OCI-LY7 (cell line): ENCODE measurements at regions not wholly inside any gene's neighbourhood (a gene's known extent, or its start where the extent isn't known, plus 50 kb on each side); places are given as distances from the start of the nearest gene placed in this dataset.
"Not testable (repeated sequence)": the region's sequence is repeated elsewhere in the genome, so short reads cannot be mapped to it uniquely, and the experiment has no call there.

Source experiments
- BruUV-seq: library from RNA; stranded (reverse); fragments of 400-500 nt; replicated peaks from 2 replicates; lab custom pipeline; 2021; lab: Mats Ljungman, UMichigan
- CTCF ChIA-PET: fragments of 300-600 bp; sonication (Branson Sonifier 250); formaldehyde crosslinking; loops from one replicate; lab custom pipeline; 2022; ENCODE audit warnings: antibody characterized with exemption; ENCODE audit not compliant: unreplicated experiment; lab: Charles Lee
- POLR2A ChIA-PET: fragments of 300-600 bp; sonication (Branson Sonifier 250); formaldehyde crosslinking; loops from one replicate; lab custom pipeline; 2022; ENCODE audit warnings: antibody characterized with exemption; lab: Charles Lee
- DNase-seq: peaks from one replicate; pipeline ENCODE4 v3.0.0-alpha.2; 2015; ENCODE audit warnings: low spot score
- H2AFZ ChIP-seq: fragments of 200-600 bp; sonication (generic), shearing (Covaris generic); 2 replicates; pipeline ENCODE4 v1.6.1; 2014; ENCODE audit warnings: mild to moderate bottlenecking, antibody characterized with exemption, low read length, moderate library complexity
- H3K27ac ChIP-seq: fragments of 200-600 bp; sonication (generic); 2 replicates; pipeline ENCODE4 v1.5.1; 2014; ENCODE audit warnings: mixed run types, low read depth, mild to moderate bottlenecking, moderate library complexity, low read length, inconsistent platforms; ENCODE audit not compliant: poor library complexity, severe bottlenecking
- H3K36me3 ChIP-seq: fragments of 200-600 bp; sonication (generic); 2 replicates; pipeline ENCODE4 v1.6.1; 2014; ENCODE audit warnings: mild to moderate bottlenecking, antibody characterized with exemption, low read length, moderate library complexity, mixed read lengths; ENCODE audit not compliant: insufficient read depth
- H3K4me1 ChIP-seq: fragments of 200-600 bp; sonication (generic); 2 replicates; pipeline ENCODE4 v1.5.1; 2014; ENCODE audit warnings: mild to moderate bottlenecking, low read length; ENCODE audit not compliant: insufficient read depth, poor library complexity, severe bottlenecking
- H3K4me2 ChIP-seq: fragments of 200-600 bp; sonication (generic); 2 replicates; pipeline ENCODE4 v1.6.1; 2014; ENCODE audit warnings: mild to moderate bottlenecking, low read length
- H3K4me3 ChIP-seq: fragments of 200-600 bp; sonication (generic); 2 replicates; pipeline ENCODE4 v1.5.1; 2014; ENCODE audit warnings: mild to moderate bottlenecking, low read depth, low read length; ENCODE audit not compliant: poor library complexity, severe bottlenecking
- H3K79me2 ChIP-seq: fragments of 200-600 bp; sonication (generic); 2 replicates; pipeline ENCODE4 v1.6.1; 2016; ENCODE audit warnings: low read depth, mild to moderate bottlenecking, low read length, moderate library complexity, mixed read lengths; ENCODE audit not compliant: insufficient read depth
- H3K9me2 ChIP-seq: fragments of 200-600 bp; sonication (generic); 2 replicates; pipeline ENCODE4 v1.6.1; 2016; ENCODE audit warnings: mild to moderate bottlenecking, low read length, mixed read lengths; ENCODE audit not compliant: insufficient read depth
- H3K9me3 ChIP-seq: fragments of 200-600 bp; sonication (generic); 2 replicates; pipeline ENCODE4 v1.6.1; 2014; ENCODE audit warnings: mild to moderate bottlenecking, mixed run types, low read length, mixed read lengths
- H4K20me1 ChIP-seq: fragments of 200-600 bp; sonication (generic); 2 replicates; pipeline ENCODE4 v1.6.1; 2014; ENCODE audit warnings: mild to moderate bottlenecking, antibody characterized with exemption, low read length, moderate library complexity, mixed read lengths; ENCODE audit not compliant: insufficient read depth
- CTCF ChIP-seq: fragments of 200-600 bp; sonication (generic); conservative IDR thresholded peaks from 2 replicates; pipeline ENCODE4 v1.5.1; 2014; ENCODE audit warnings: mild to moderate bottlenecking, antibody characterized with exemption, low read length, moderate library complexity, mixed read lengths
- EZH2phosphoT487 ChIP-seq: fragments of 200-600 bp; sonication (generic); IDR thresholded peaks from 2 replicates; pipeline ENCODE4 v1.6.1; 2018; ENCODE audit warnings: low read depth, borderline replicate concordance, mild to moderate bottlenecking, mixed run types, antibody characterized with exemption, low read length, moderate library complexity, mixed read lengths
- intact Hi-C: fragments of 100-400 bp; cut with micrococcal nuclease; formaldehyde crosslinking; loops from one replicate; pipeline ENCODE4 v1.10.0; 2022; ENCODE audit not compliant: unreplicated experiment

GRCh38 chr2:7878266-7878665 is 803.6 kb upstream of the ID2 start:
- H3K79me2 ChIP-seq, BruUV-seq, CTCF ChIA-PET, POLR2A ChIA-PET, H3K36me3 ChIP-seq, H2AFZ ChIP-seq, H4K20me1 ChIP-seq, H3K9me3 ChIP-seq, DNase-seq, intact Hi-C loops, H3K4me2 ChIP-seq, H3K27ac ChIP-seq, H3K9me2 ChIP-seq, H3K4me3 ChIP-seq, H3K4me1 ChIP-seq: not testable (repeated sequence)

GRCh38 chr2:7878786-7879482 is 802.9 kb upstream of the ID2 start:
- ChIA-PET POLR2A (interaction anchor here (2.0 kb wide), 1 partner anchor 11 kb away, joined by 9 read pairs; no protein-coding TSS in a partner anchor), CTCF (no interaction called here)
- H4K20me1 ChIP-seq: no peaks in the 10 kb centered on the region
- H3K9me2 ChIP-seq: no peaks in the 10 kb centered on the region
- TF ChIP-seq CTCF (no peak), EZH2phosphoT487 (no peak)
- no peak overlapping the region for H3K4me3 ChIP-seq
- no peaks in the 10 kb centered on the region for H3K36me3 ChIP-seq
- H3K27ac ChIP-seq: no peak overlapping the region
- no peak overlapping the region for H2AFZ ChIP-seq
- intact Hi-C loops: no loop called here
- H3K79me2 ChIP-seq: no peaks in the 10 kb centered on the region
- no peak overlapping the region for H3K4me2 ChIP-seq
- DNase-seq: no peak
- H3K9me3 ChIP-seq: no peaks in the 10 kb centered on the region
- no TSS peak for BruUV-seq
- peaks cover 8% of the 10 kb centered on the region for H3K4me1 ChIP-seq

- ChIA-PET POLR2A (interaction anchor here (2.0 kb wide), 1 partner anchor 12 kb away, joined by 9 read pairs; no protein-coding TSS in a partner anchor), CTCF (no interaction called here)
- Histone ChIP-seq H3K4me1 (peaks cover 8% of the 10 kb centered on the region), H4K20me1 (no peaks in the 10 kb centered on the region), H3K36me3 (no peaks in the 10 kb centered on the region), H3K9me3 (no peaks in the 10 kb centered on the region), H3K79me2 (no peaks in the 10 kb centered on the region), H3K27ac (no peak overlapping the region), H3K4me2 (no peak overlapping the region), H3K9me2 (no peaks in the 10 kb centered on the region), H2AFZ (no peak overlapping the region), H3K4me3 (no peak overlapping the region)
- intact Hi-C loops: no loop called here
- TF ChIP-seq EZH2phosphoT487 (no peak), CTCF (no peak)
- BruUV-seq: no TSS peak
- DNase-seq: no peak
These were observed 802.4 kb upstream of the ID2 start for GRCh38 chr2:7879483-7879835.
